Prostate gland (tissue), 2 donors: ENCODE measurements at regions not wholly inside any gene's neighbourhood (a gene's known extent, or its start where the extent isn't known, plus 50 kb on each side); places are given as distances from the start of the nearest gene placed in this dataset.

ENCODE experiments used
- CTCF ChIP-seq, 4 experiments: fragments of 200-600 bp in 2 of 4; fragments of 450-650 bp in 2 of 4; sonication (generic) in 2 of 4; IDR thresholded peaks; 1 replicate in 3 of 4; 2 replicates in 1 of 4; pipeline ENCODE4 v1.5.1; 2016 to 2019; ENCODE audit warnings: antibody characterized with exemption in 4 of 4, mild to moderate bottlenecking in 2 of 4, moderate library complexity in 2 of 4
- POLR2AphosphoS5 ChIP-seq: sonication (generic); formaldehyde crosslinking; IDR thresholded peaks from one replicate; pipeline ENCODE4 v1.6.1; 2017; ENCODE audit warnings: antibody characterized with exemption

DNA sequence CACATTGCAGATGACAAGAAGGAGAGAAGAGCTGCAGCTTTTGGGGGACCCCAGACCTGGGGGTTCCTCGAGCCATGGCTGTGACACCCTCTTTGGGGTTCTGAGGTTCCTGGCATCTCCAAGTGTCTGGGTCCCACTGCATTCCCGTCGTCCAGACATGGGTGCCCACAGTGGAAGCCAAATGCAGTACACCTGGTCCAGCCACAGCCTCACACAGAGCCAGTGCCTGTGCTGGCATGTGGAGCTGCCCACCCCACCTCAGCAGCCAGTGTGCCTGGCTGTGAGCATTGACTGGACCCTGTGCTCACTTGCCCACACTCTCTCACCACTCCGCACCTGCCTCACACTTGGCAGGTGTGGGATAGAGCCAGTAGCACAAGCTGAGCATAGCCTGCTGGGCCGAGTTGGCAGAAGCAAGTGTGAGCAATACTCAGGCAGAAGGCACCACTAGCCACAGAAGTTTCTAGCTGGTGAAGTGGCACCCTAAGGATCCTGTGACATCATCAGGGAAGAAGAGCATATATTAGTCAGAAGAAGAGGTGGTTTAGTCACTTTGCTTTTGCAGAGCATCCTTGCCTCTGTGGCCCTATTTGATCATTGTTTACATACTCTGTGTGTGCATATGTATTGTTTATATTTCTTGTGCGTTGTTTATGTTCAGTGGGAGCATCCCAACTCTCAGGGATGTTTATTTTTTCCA is 65.0 kb upstream of the MAGEB2 start:
- no peak for TF ChIP-seq CTCF (IDR thresholded peaks at IDR 0.05)
- TF ChIP-seq POLR2AphosphoS5 = no peak
